GM12878 (cell line): ENCODE measurements at regions not wholly inside any gene's neighbourhood (a gene's known extent, or its start where the extent isn't known, plus 50 kb on each side); places are given as distances from the start of the nearest gene placed in this dataset.

Source experiments
- ATAC-seq: fragments of 200-7000 bp; cut with Tn5 transposase; 3 replicates; pipeline ENCODE4 v1.9.1; 2020; ENCODE audit warnings: mild to moderate bottlenecking, moderate library complexity
- BruUV-seq: library from RNA; stranded (reverse); fragments of 400-500 nt; replicated peaks from 2 replicates; lab custom pipeline; 2021; lab: Mats Ljungman, UMichigan
- CTCF ChIA-PET: fragments of 300-600 bp; sonication (Branson Sonifier 250); formaldehyde crosslinking; extraction: SDS; loops from one replicate; lab custom pipeline; 2021; ENCODE audit warnings: inconsistent platforms; lab: Yijun Ruan, JAX
- POLR2A ChIA-PET: fragments of 350-600 bp; formaldehyde crosslinking; extraction: SDS; loops from one replicate; lab custom pipeline; 2021; ENCODE audit warnings: inconsistent platforms; lab: Charles Lee
- RAD21 ChIA-PET: fragments of 300-600 bp; sonication (Branson Sonifier 250); formaldehyde crosslinking; loops from one replicate; lab custom pipeline; 2023; ENCODE audit warnings: antibody characterized with exemption; ENCODE audit not compliant: unreplicated experiment; lab: Charles Lee
- SMC1A ChIA-PET: fragments of 300-600 bp; sonication (Branson Sonifier 250); formaldehyde crosslinking; loops from one replicate; lab custom pipeline; 2023; ENCODE audit not compliant: unreplicated experiment, uncharacterized antibody; lab: Charles Lee
- DNase-seq: peaks from one replicate; pipeline ENCODE4 v3.0.0-alpha.2; 2011; ENCODE audit warnings: low read depth, low spot score
- FAIRE-seq: peaks from 3 replicates; lab custom pipeline; 2011; peaks lifted over from hg19 to GRCh38; lab: Jason Lieb, UNC
- H2AFZ ChIP-seq: 2 replicates; pipeline ENCODE4 v1.6.0; 2011; ENCODE audit warnings: low read depth, low read length, control low read depth; ENCODE audit not compliant: control insufficient read depth
- H3K27ac ChIP-seq: 2 replicates; pipeline ENCODE4 v1.5.1; 2011; ENCODE audit warnings: control low read depth; ENCODE audit not compliant: control insufficient read depth, insufficient read depth
- H3K27me3 ChIP-seq, 2 experiments: replicated peaks in 1 of 2; 2 replicates each; pipeline versions ENCODE4 v1.6.0 to v1.6.1; 2011; ENCODE audit warnings: low read length in 1 of 2; ENCODE audit not compliant: control insufficient read depth in 2 of 2, insufficient read depth in 2 of 2
- H3K36me3 ChIP-seq, 2 experiments: 2 replicates each; pipeline ENCODE4 v1.5.1; 2011; ENCODE audit warnings: low read length in 1 of 2; ENCODE audit not compliant: control insufficient read depth in 2 of 2, insufficient read depth in 2 of 2
- H3K4me1 ChIP-seq: 2 replicates; pipeline ENCODE4 v1.6.1; 2011; ENCODE audit warnings: mild to moderate bottlenecking, low read length, moderate library complexity, mixed read lengths; ENCODE audit not compliant: control insufficient read depth, insufficient read depth
- H3K4me2 ChIP-seq: 2 replicates; pipeline ENCODE4 v1.6.0; 2011; ENCODE audit warnings: control low read depth; ENCODE audit not compliant: control insufficient read depth, insufficient read depth
- H3K4me3 ChIP-seq: fragments of 200-600 bp; sonication (generic); 2 replicates; pipeline ENCODE4 v1.5.1; 2016
- H3K79me2 ChIP-seq: 2 replicates; pipeline ENCODE4 v1.6.0; 2011; ENCODE audit warnings: low read length; ENCODE audit not compliant: control insufficient read depth, insufficient read depth
- H3K9ac ChIP-seq: 2 replicates; pipeline ENCODE4 v1.8.0; 2011; ENCODE audit warnings: low read length, control low read depth, mixed read lengths; ENCODE audit not compliant: control insufficient read depth, insufficient read depth
- H3K9me3 ChIP-seq: replicated peaks from 3 replicates; pipeline ENCODE4 v1.5.1; 2011; ENCODE audit warnings: mild to moderate bottlenecking, low read length; ENCODE audit not compliant: control insufficient read depth, insufficient read depth
- H4K20me1 ChIP-seq: 2 replicates; pipeline ENCODE4 v1.6.0; 2011; ENCODE audit not compliant: control insufficient read depth, insufficient read depth
- BCL11A ChIP-seq: IDR thresholded peaks from 2 replicates; pipeline ENCODE4 v1.6.1; 2011; ENCODE audit warnings: low read depth, low read length
- CHD1 ChIP-seq: IDR thresholded peaks from 2 replicates; pipeline ENCODE4 v1.6.1; 2012; ENCODE audit warnings: low read depth, low read length, improper control_type of control experiment
- CHD2 ChIP-seq: IDR thresholded peaks from 2 replicates; pipeline ENCODE4 v1.6.1; 2011; ENCODE audit warnings: low read depth, low read length, improper control_type of control experiment, borderline replicate concordance
- CREM ChIP-seq: IDR thresholded peaks from 2 replicates; pipeline ENCODE4 v1.6.1; 2014; ENCODE audit warnings: antibody characterized with exemption, low read depth
- SPI1 ChIP-seq: IDR thresholded peaks from 2 replicates; pipeline ENCODE4 v1.6.1; 2011; ENCODE audit warnings: low read depth, mild to moderate bottlenecking, low read length, moderate library complexity, borderline replicate concordance; ENCODE audit not compliant: insufficient read depth
- TCF7 ChIP-seq: IDR thresholded peaks from 2 replicates; pipeline ENCODE4 v1.6.1; 2014; ENCODE audit warnings: antibody characterized with exemption, borderline replicate concordance
- ZNF622 ChIP-seq: fragments of 450-650 bp; IDR thresholded peaks from 2 replicates; pipeline ENCODE4 v1.6.1; 2017; ENCODE audit warnings: mild to moderate bottlenecking, inconsistent platforms
- ZZZ3 ChIP-seq: IDR thresholded peaks from 2 replicates; pipeline ENCODE4 v1.6.1; 2011; ENCODE audit warnings: low read depth; ENCODE audit not compliant: control insufficient read depth, insufficient read length
- in situ Hi-C: fragments of 300-500 bp; cut with MboI; formaldehyde crosslinking; loops from 9 replicates; pipeline ENCODE4 v1.14.3; 2018; ENCODE audit warnings: mixed read lengths
- intact Hi-C: fragments of 100-400 bp; cut with micrococcal nuclease; formaldehyde crosslinking; loops from one replicate; pipeline ENCODE4 v1.14.2; 2022; ENCODE audit not compliant: unreplicated experiment
- TF ChIP-seq, protein P1 (sequence below), 3 experiments: IDR thresholded peaks in 2 of 3; conservative IDR thresholded peaks in 1 of 3; 2 replicates each; pipeline ENCODE4 v1.5.1; 2011; ENCODE audit warnings: low read depth in 3 of 3, low read length in 3 of 3, mild to moderate bottlenecking in 3 of 3, control low read depth in 2 of 3, moderate library complexity in 2 of 3, inconsistent platforms in 1 of 3, mixed read lengths in 1 of 3; ENCODE audit not compliant: control insufficient read depth in 2 of 3, insufficient read depth in 1 of 3; ENCODE audit errors: extremely low read depth in 1 of 3
- TF ChIP-seq, protein P2 (sequence below): fragments of 450-650 bp; IDR thresholded peaks from 2 replicates; pipeline ENCODE4 v1.6.1; 2018; ENCODE audit warnings: borderline replicate concordance, mild to moderate bottlenecking; ENCODE audit not compliant: partially characterized antibody
- TF ChIP-seq, protein P3 (sequence below): IDR thresholded peaks from 2 replicates; pipeline ENCODE4 v1.6.1; 2011; ENCODE audit warnings: mild to moderate bottlenecking, low read depth, low read length, moderate library complexity; ENCODE audit not compliant: insufficient replicate concordance
- TF ChIP-seq, protein P4 (sequence below): fragments of 450-650 bp; IDR thresholded peaks from 2 replicates; pipeline ENCODE4 v1.6.1; 2014; ENCODE audit warnings: mild to moderate bottlenecking
- TF ChIP-seq, protein P5 (sequence below): fragments of 450-650 bp; IDR thresholded peaks from 2 replicates; pipeline ENCODE4 v1.6.1; 2017; ENCODE audit warnings: mild to moderate bottlenecking, low read depth, inconsistent platforms; ENCODE audit not compliant: poor library complexity, severe bottlenecking

DNA sequence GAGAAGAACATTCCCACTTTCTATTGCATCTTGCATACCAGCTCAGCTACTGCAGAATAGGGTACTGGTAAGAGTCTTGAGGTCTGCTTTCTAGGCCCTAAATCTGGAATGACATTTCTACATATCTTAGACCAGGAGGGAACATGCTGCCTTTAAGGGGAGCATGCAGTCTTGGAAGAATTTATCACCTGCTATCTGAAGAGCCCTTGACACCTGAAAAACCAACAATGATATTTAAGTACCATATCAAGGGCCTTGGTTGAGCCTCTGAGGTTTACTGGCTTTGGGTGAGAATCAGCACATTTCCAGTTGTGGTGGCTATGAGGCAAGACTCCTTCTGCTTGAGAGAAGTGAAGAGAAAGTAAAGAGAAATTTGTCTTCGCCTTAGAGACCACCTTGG is 436.8 kb upstream of the SPANXN1 start (continued):
- TF ChIP-seq, protein P1, sequence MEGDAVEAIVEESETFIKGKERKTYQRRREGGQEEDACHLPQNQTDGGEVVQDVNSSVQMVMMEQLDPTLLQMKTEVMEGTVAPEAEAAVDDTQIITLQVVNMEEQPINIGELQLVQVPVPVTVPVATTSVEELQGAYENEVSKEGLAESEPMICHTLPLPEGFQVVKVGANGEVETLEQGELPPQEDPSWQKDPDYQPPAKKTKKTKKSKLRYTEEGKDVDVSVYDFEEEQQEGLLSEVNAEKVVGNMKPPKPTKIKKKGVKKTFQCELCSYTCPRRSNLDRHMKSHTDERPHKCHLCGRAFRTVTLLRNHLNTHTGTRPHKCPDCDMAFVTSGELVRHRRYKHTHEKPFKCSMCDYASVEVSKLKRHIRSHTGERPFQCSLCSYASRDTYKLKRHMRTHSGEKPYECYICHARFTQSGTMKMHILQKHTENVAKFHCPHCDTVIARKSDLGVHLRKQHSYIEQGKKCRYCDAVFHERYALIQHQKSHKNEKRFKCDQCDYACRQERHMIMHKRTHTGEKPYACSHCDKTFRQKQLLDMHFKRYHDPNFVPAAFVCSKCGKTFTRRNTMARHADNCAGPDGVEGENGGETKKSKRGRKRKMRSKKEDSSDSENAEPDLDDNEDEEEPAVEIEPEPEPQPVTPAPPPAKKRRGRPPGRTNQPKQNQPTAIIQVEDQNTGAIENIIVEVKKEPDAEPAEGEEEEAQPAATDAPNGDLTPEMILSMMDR (IDR thresholded peaks at IDR 0.05 in 2 of 3, conservative IDR thresholded peaks at IDR 0.05 in 1 of 3; ENCODE audit: control insufficient read depth in 2 of 3, extremely low read depth in 1 of 3, insufficient read depth in 1 of 3, low read depth in 3 of 3, low read length in 3 of 3), result no peak
- TF ChIP-seq CHD2, result no peak

DNA sequence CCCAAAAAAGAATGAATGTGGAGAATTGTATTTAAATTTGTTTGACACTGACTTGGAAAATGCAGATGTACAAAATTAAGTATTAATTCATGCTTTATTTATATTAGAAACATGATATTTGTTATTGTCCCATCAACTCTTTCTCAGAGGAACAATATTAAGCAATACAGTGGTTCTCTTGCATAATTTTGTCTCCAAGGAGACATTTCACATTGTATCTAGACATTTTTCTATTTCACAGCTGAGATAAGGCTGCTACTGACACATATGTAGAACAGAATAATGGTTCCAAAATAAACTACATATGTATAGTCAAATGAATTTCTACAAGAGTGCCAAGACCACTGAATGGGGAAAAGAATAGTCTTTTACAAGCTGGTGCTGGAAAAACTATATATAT is 427.9 kb upstream of the SPANXN1 start:
- Histone ChIP-seq H3K27me3 (no peaks in the 10 kb centered on the region), H3K36me3 (no peaks in the 10 kb centered on the region), H2AFZ (no peak overlapping the region), H3K9me3 (no peaks in the 10 kb centered on the region), H3K4me3 (no peak overlapping the region), H3K4me2 (no peak overlapping the region), H3K79me2 (no peaks in the 10 kb centered on the region), H4K20me1 (no peaks in the 10 kb centered on the region), H3K27ac (no peak overlapping the region), H3K9ac (no peak overlapping the region), H3K4me1 (no peaks in the 10 kb centered on the region)
- BruUV-seq, result no TSS peak
- POLR2A ChIA-PET, result no interaction called here
- RAD21 ChIA-PET, result no interaction called here
- no peak for ATAC-seq
- DNase-seq, result no peak
- intact Hi-C loops, result no loop called here
- SMC1A ChIA-PET, result no interaction called here
- CTCF ChIA-PET, result no interaction called here
- no peak for FAIRE-seq
- in situ Hi-C loops, result no loop called here
- TF ChIP-seq BCL11A, result no peak
- TF ChIP-seq, protein P2, sequence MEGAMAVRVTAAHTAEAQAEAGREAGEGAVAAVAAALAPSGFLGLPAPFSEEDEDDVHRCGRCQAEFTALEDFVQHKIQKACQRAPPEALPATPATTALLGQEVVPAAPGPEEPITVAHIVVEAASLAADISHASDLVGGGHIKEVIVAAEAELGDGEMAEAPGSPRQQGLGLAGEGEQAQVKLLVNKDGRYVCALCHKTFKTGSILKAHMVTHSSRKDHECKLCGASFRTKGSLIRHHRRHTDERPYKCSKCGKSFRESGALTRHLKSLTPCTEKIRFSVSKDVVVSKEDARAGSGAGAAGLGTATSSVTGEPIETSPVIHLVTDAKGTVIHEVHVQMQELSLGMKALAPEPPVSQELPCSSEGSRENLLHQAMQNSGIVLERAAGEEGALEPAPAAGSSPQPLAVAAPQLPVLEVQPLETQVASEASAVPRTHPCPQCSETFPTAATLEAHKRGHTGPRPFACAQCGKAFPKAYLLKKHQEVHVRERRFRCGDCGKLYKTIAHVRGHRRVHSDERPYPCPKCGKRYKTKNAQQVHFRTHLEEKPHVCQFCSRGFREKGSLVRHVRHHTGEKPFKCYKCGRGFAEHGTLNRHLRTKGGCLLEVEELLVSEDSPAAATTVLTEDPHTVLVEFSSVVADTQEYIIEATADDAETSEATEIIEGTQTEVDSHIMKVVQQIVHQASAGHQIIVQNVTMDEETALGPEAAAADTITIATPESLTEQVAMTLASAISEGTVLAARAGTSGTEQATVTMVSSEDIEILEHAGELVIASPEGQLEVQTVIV, result no peak
- TF ChIP-seq SPI1, result no peak
- TF ChIP-seq TCF7, result no peak
- TF ChIP-seq CREM, result no peak
- TF ChIP-seq, protein P3, sequence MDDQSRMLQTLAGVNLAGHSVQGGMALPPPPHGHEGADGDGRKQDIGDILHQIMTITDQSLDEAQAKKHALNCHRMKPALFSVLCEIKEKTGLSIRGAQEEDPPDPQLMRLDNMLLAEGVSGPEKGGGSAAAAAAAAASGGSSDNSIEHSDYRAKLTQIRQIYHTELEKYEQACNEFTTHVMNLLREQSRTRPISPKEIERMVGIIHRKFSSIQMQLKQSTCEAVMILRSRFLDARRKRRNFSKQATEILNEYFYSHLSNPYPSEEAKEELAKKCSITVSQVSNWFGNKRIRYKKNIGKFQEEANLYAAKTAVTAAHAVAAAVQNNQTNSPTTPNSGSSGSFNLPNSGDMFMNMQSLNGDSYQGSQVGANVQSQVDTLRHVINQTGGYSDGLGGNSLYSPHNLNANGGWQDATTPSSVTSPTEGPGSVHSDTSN, result no peak
- TF ChIP-seq ZNF622, result no peak
- TF ChIP-seq, protein P4, sequence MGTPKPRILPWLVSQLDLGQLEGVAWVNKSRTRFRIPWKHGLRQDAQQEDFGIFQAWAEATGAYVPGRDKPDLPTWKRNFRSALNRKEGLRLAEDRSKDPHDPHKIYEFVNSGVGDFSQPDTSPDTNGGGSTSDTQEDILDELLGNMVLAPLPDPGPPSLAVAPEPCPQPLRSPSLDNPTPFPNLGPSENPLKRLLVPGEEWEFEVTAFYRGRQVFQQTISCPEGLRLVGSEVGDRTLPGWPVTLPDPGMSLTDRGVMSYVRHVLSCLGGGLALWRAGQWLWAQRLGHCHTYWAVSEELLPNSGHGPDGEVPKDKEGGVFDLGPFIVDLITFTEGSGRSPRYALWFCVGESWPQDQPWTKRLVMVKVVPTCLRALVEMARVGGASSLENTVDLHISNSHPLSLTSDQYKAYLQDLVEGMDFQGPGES, result no peak
- TF ChIP-seq CHD1, result no peak
- TF ChIP-seq, protein P5, sequence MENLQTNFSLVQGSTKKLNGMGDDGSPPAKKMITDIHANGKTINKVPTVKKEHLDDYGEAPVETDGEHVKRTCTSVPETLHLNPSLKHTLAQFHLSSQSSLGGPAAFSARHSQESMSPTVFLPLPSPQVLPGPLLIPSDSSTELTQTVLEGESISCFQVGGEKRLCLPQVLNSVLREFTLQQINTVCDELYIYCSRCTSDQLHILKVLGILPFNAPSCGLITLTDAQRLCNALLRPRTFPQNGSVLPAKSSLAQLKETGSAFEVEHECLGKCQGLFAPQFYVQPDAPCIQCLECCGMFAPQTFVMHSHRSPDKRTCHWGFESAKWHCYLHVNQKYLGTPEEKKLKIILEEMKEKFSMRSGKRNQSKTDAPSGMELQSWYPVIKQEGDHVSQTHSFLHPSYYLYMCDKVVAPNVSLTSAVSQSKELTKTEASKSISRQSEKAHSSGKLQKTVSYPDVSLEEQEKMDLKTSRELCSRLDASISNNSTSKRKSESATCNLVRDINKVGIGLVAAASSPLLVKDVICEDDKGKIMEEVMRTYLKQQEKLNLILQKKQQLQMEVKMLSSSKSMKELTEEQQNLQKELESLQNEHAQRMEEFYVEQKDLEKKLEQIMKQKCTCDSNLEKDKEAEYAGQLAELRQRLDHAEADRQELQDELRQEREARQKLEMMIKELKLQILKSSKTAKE, result no peak
- TF ChIP-seq ZZZ3, result no peak
